CD14-positive monocyte (primary cell): ENCODE measurements at regions not wholly inside any gene's neighbourhood (a gene's known extent, or its start where the extent isn't known, plus 50 kb on each side); places are given as distances from the start of the nearest gene placed in this dataset.

ENCODE experiments used
- DNase-seq, 3 donors: peaks; one replicate each; pipeline ENCODE4 v3.0.0-alpha.2; 2011 to 2022
- H2AFZ ChIP-seq: 2 replicates; pipeline ENCODE4 v1.6.0; 2012; ENCODE audit warnings: mild to moderate bottlenecking, low read depth, low read length, inconsistent platforms; ENCODE audit not compliant: insufficient read depth, poor library complexity, severe bottlenecking
- H3K27ac ChIP-seq, 2 donors: 1 replicate in 1 of 2; 2 replicates in 1 of 2; pipeline ENCODE4 v1.5.1; 2012 to 2013; ENCODE audit warnings: low read length in 2 of 2, control low read depth in 1 of 2, inconsistent platforms in 1 of 2, low read depth in 1 of 2, mild to moderate bottlenecking in 1 of 2
- H3K27me3 ChIP-seq, 2 donors: one replicate each; pipeline versions ENCODE4 v1.6.0 to v1.6.1; 2011 to 2013; ENCODE audit warnings: low read length in 2 of 2; ENCODE audit not compliant: control insufficient read depth in 2 of 2, insufficient read depth in 2 of 2
- H3K36me3 ChIP-seq, 2 donors: replicated peaks in 1 of 2; 1 replicate in 1 of 2; 2 replicates in 1 of 2; pipeline versions ENCODE4 v1.5.1 to v1.6.1; 2012 to 2013; ENCODE audit warnings: low read length in 2 of 2, control low read depth in 1 of 2, inconsistent platforms in 1 of 2, mild to moderate bottlenecking in 1 of 2; ENCODE audit not compliant: insufficient read depth in 2 of 2, control insufficient read depth in 1 of 2
- H3K4me1 ChIP-seq, 2 donors: 1 replicate in 1 of 2; 2 replicates in 1 of 2; pipeline versions ENCODE4 v1.5.1 to v1.6.1; 2012 to 2013; ENCODE audit warnings: low read length in 2 of 2, control low read depth in 1 of 2, inconsistent platforms in 1 of 2, mild to moderate bottlenecking in 1 of 2, moderate library complexity in 1 of 2; ENCODE audit not compliant: insufficient read depth in 2 of 2, control insufficient read depth in 1 of 2
- H3K4me2 ChIP-seq: replicated peaks from 2 replicates; pipeline ENCODE3; 2012; ENCODE audit warnings: low read length, moderate library complexity, mild to moderate bottlenecking; ENCODE audit not compliant: poor library complexity, severe bottlenecking; ENCODE audit errors: extremely low read depth
- H3K4me3 ChIP-seq, 3 experiments: fragments of 200-600 bp in 1 of 3; sonication (generic) in 1 of 3; replicated peaks in 1 of 3; 1 replicate in 2 of 3; 2 replicates in 1 of 3; pipeline ENCODE4 v1.5.1; 2011 to 2013; ENCODE audit warnings: low read length in 3 of 3, mild to moderate bottlenecking in 3 of 3, control low read depth in 2 of 3, low read depth in 2 of 3, inconsistent platforms in 1 of 3, moderate library complexity in 1 of 3
- H3K79me2 ChIP-seq: 2 replicates; pipeline ENCODE4 v1.6.0; 2012; ENCODE audit warnings: mild to moderate bottlenecking, control low read depth, inconsistent platforms, low read length, moderate library complexity; ENCODE audit not compliant: insufficient read depth
- H3K9ac ChIP-seq: 2 replicates; pipeline ENCODE4 v1.6.0; 2017; ENCODE audit warnings: low read length, mild to moderate bottlenecking; ENCODE audit not compliant: insufficient read depth, poor library complexity, severe bottlenecking
- H3K9me3 ChIP-seq, 2 donors: replicated peaks in 1 of 2; 1 replicate in 1 of 2; 2 replicates in 1 of 2; pipeline versions ENCODE4 v1.5.1 to v1.6.1; 2012 to 2013; ENCODE audit warnings: low read length in 2 of 2, control low read depth in 1 of 2; ENCODE audit not compliant: control insufficient read depth in 1 of 2, insufficient read depth in 1 of 2
- H4K20me1 ChIP-seq: 2 replicates; pipeline ENCODE4 v1.6.0; 2012; ENCODE audit warnings: mild to moderate bottlenecking, low read length, control low read depth, moderate library complexity; ENCODE audit not compliant: insufficient read depth
- H3K27ac Mint-ChIP-seq, 7 donors: one replicate each; pipeline ENCODE4 v1.8.0; 2020; ENCODE audit warnings: mild to moderate bottlenecking in 7 of 7, mixed read lengths in 7 of 7, moderate library complexity in 6 of 7, inconsistent platforms in 2 of 7
- H3K27me3 Mint-ChIP-seq, 3 donors: one replicate each; pipeline ENCODE4 v1.8.0; 2021 to 2022; ENCODE audit warnings: low read depth in 3 of 3, mild to moderate bottlenecking in 3 of 3, mixed read lengths in 3 of 3, moderate library complexity in 3 of 3, inconsistent platforms in 1 of 3
- H3K36me3 Mint-ChIP-seq, 2 donors: one replicate each; pipeline ENCODE4 v1.8.0; 2020; ENCODE audit warnings: mixed read lengths in 2 of 2, inconsistent platforms in 1 of 2, mild to moderate bottlenecking in 1 of 2
- H3K4me1 Mint-ChIP-seq: one replicate; pipeline ENCODE4 v1.8.0; 2020; ENCODE audit warnings: mild to moderate bottlenecking, mixed read lengths
- H3K4me3 Mint-ChIP-seq, 2 donors: one replicate each; pipeline ENCODE4 v1.8.0; 2020; ENCODE audit warnings: mild to moderate bottlenecking in 2 of 2, mixed read lengths in 2 of 2, moderate library complexity in 1 of 2
- H3K9me3 Mint-ChIP-seq, 7 donors: one replicate each; pipeline ENCODE4 v1.8.0; 2020 to 2022; ENCODE audit warnings: mixed read lengths in 7 of 7, mild to moderate bottlenecking in 6 of 7, moderate library complexity in 6 of 7, inconsistent platforms in 2 of 7
- CTCF ChIP-seq: fragments of 200-600 bp; IDR thresholded peaks from one replicate; pipeline ENCODE4 v1.8.0; 2022; ENCODE audit warnings: antibody characterized with exemption, mild to moderate bottlenecking
- WGBS: methylation state at CpG from one replicate; pipeline ENCODE4 v1.1.5; 2013; ENCODE audit warnings: missing lambda C conversion rate; ENCODE audit not compliant: insufficient coverage; 5-methylcytosine and 5-hydroxymethylcytosine counted together
- intact Hi-C, 2 donors: fragments of 100-400 bp; cut with micrococcal nuclease; formaldehyde crosslinking; loops; one replicate each; pipeline versions ENCODE4 v1.15.0 to v1.15.1; 2023

GRCh38 chr15:81982808-81983207 is 63.0 kb downstream of the MEX3B start:
- intact Hi-C loops: no loop called here
- Histone ChIP-seq H3K9ac (no peak overlapping the region), H3K36me3 (no peaks in the 10 kb centered on the region), H3K27ac (no peak overlapping the region), H3K27me3 (no peaks in the 10 kb centered on the region), H3K4me1 (no peaks in the 10 kb centered on the region), H3K4me2 (no peak overlapping the region), H2AFZ (no peak overlapping the region), H3K4me3 (no peak overlapping the region), H3K79me2 (no peaks in the 10 kb centered on the region), H4K20me1 (no peaks in the 10 kb centered on the region), H3K9me3 (no peaks in the 10 kb centered on the region)
- Mint-ChIP-seq H3K27me3 (peaks cover 0 to 2% (median 0%) of the 10 kb centered on the region in 3 donors), H3K27ac (no peak overlapping the region), H3K4me1 (no peaks in the 10 kb centered on the region), H3K9me3 (peaks cover 3 to 10% (median 8%) of the 10 kb centered on the region in 7 donors), H3K36me3 (no peaks in the 10 kb centered on the region), H3K4me3 (no peak overlapping the region)
- 100% methylated on average over 2 of the region's 5 CpGs for WGBS
- TF ChIP-seq CTCF: no peak
- no peak for DNase-seq

- Histone ChIP-seq H3K27ac (no peak overlapping the region), H3K9me3 (peaks cover 0 to 3% of the 10 kb centered on the region in 2 donors), H3K9ac (no peak overlapping the region), H3K79me2 (no peaks in the 10 kb centered on the region), H3K4me3 (no peak overlapping the region), H3K4me1 (no peaks in the 10 kb centered on the region), H2AFZ (no peak overlapping the region), H4K20me1 (no peaks in the 10 kb centered on the region), H3K4me2 (no peak overlapping the region), H3K36me3 (no peaks in the 10 kb centered on the region), H3K27me3 (no peaks in the 10 kb centered on the region)
- no CpG with 5 or more reads among the region's 3 CpGs for WGBS
- no peaks in the 10 kb centered on the region for H3K4me1 Mint-ChIP-seq
- no peak for DNase-seq
- peaks cover 0 to 2% (median 0%) of the 10 kb centered on the region in 3 donors for H3K27me3 Mint-ChIP-seq
- intact Hi-C loops: no loop called here
- peaks cover 0 to 18% (median 13%) of the 10 kb centered on the region in 7 donors for H3K9me3 Mint-ChIP-seq
- H3K4me3 Mint-ChIP-seq: no peak overlapping the region
- H3K36me3 Mint-ChIP-seq: no peaks in the 10 kb centered on the region
- H3K27ac Mint-ChIP-seq: no peak overlapping the region
- TF ChIP-seq CTCF: no peak
Measured at GRCh38 chr15:81981908-81982307, 63.9 kb downstream of the MEX3B start.
